ENCODE measurements at regions not wholly inside any gene's neighbourhood (a gene's known extent, or its start where the extent isn't known, plus 50 kb on each side); places are given as distances from the start of the nearest gene placed in this dataset.
A peak's percentile ranks its signal among the peaks of the same experiment; 100 is the strongest.

DNA sequence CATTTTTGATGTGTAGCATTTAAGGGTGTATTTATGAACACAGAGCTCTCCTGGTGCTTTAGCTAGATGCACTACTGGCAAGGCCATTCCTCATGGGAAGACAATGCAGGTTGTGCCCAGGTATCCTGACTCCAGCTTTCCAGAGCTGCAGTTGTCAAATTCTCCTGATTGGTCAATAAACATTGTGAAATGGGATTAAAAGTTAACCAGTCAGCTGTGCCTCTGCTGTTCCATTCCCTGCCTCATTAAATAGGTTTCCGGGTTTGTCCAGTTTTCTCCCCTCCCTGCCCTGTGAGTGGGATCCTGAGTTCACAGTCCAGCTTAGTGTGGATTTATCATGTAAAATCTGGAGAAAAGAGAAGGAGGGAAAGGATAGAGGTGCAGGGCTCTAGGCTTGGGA, 207.3 kb downstream of the SQOR start:
- DNase-seq (no peak), ATAC-seq (no peak)
- H3K4me3 Mint-ChIP-seq, result no peak overlapping the region
- no peak overlapping the region for H3K27ac Mint-ChIP-seq
- peaks cover 30% of the 10 kb centered on the region for H3K27me3 Mint-ChIP-seq
- no peaks in the 10 kb centered on the region for H3K9me3 Mint-ChIP-seq
- H3K4me1 Mint-ChIP-seq, result no peaks in the 10 kb centered on the region

GRCh38 chr15:45847645-45848044, 212.8 kb downstream of the SQOR start:
- H3K27me3 Mint-ChIP-seq, result no peaks in the 10 kb centered on the region

DNA sequence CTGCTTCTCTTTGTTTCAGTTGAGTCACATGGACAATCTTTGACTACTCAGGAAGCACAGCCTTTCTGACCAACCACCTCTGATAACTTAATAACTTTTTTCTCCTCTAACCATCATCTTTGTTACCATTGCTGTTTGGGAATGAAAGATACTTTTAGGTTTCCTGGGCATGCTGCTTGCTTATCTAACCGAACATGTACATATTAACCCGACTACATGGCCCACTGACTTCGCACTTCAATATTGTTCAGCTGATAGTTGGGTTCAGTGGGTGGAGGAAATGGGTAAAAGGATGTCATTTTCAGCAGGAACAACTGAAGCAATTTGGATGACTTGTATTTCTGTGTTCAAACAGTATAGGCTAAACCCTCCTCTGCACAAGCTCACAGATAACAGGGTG, 214.3 kb downstream of the SQOR start:
- Mint-ChIP-seq H3K9me3 (peaks cover 6 to 17% of the 10 kb centered on the region in 2 donors), H3K27me3 (no peaks in the 10 kb centered on the region), H3K4me3 (no peak overlapping the region), H3K4me1 (no peaks in the 10 kb centered on the region), H3K27ac (no peak overlapping the region)
- DNase-seq (no peak), ATAC-seq (no peak)

More at GRCh38 chr15:45847645-45848044, 212.8 kb downstream of the SQOR start:
- DNase-seq (no peak), ATAC-seq (no peak)
- Mint-ChIP-seq H3K27ac (no peak overlapping the region), H3K4me3 (no peak overlapping the region), H3K4me1 (no peaks in the 10 kb centered on the region), H3K9me3 (peaks cover 6 to 17% of the 10 kb centered on the region in 2 donors)

GRCh38 chr15:45854455-45855202, 219.8 kb downstream of the SQOR start:
- no peaks in the 10 kb centered on the region for H3K27me3 Mint-ChIP-seq
- ATAC-seq, result no peak

GRCh38 chr15:45855210-45855906, 220.5 kb downstream of the SQOR start:
- DNase-seq, result no peak
- H3K27me3 Mint-ChIP-seq, result no peaks in the 10 kb centered on the region
- no peaks in the 10 kb centered on the region for H3K4me1 Mint-ChIP-seq
- H3K4me3 Mint-ChIP-seq, result no peak overlapping the region
- no peak for ATAC-seq
- no peak overlapping the region for H3K27ac Mint-ChIP-seq
- H3K9me3 Mint-ChIP-seq, result peaks cover 3 to 4% of the 10 kb centered on the region in 2 donors

More at GRCh38 chr15:45854455-45855202, 219.8 kb downstream of the SQOR start:
- Mint-ChIP-seq H3K9me3 (peaks cover 6 to 9% of the 10 kb centered on the region in 2 donors), H3K4me3 (no peak overlapping the region), H3K27ac (no peak overlapping the region), H3K4me1 (no peaks in the 10 kb centered on the region)
- no peak for DNase-seq

DNA sequence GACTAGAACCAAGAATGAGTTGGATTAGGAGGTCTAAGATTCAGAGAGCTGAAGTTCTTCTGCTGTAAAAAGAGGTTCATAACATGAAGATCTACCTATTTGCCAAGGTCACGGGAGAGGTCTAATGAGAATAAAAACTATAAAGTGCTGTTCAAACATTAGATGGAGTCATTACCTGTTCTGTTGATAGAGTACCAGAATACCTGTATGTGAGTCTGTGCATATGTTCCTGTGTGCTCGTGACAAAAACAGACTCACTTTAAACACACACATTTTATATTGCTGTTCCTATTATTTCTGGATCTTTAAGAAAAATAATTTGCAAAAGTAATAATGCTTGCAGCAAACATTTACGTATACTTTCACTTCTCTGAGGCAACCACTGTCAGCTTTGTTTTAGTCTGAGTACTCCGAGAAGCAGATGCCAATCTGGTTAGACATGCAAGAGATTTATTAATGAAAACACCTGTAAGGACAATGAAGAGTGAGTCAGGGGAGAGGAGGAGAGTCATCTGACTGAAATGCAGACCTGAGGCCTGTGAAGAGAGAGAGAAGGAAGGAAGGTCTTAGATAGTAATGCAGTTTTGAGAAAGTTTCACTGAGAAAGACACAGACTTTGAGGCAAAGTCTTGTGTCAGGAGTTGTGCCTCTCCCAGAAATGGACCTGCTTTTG, 221.2 kb downstream of the SQOR start:
- Mint-ChIP-seq H3K9me3 (no peaks in the 10 kb centered on the region), H3K4me3 (no peak overlapping the region), H3K27me3 (peaks cover 7% of the 10 kb centered on the region), H3K27ac (peak overlapping the region in 1 of 2 donors; percentile 7), H3K4me1 (no peaks in the 10 kb centered on the region)
- DNase-seq (no peak), ATAC-seq (no peak)

GRCh38 chr15:45857291-45857690, 222.5 kb downstream of the SQOR start:
- no peaks in the 10 kb centered on the region for H3K4me1 Mint-ChIP-seq
- no peak overlapping the region for H3K4me3 Mint-ChIP-seq
- no peak for ATAC-seq

GRCh38 chr15:45858491-45858890, 223.7 kb downstream of the SQOR start:
- ATAC-seq, result no peak
- Mint-ChIP-seq H3K9me3 (no peaks in the 10 kb centered on the region), H3K4me3 (no peak overlapping the region), H3K27me3 (peaks cover 7% of the 10 kb centered on the region), H3K4me1 (no peaks in the 10 kb centered on the region), H3K27ac (no peak overlapping the region)
- no peak for DNase-seq

More at GRCh38 chr15:45857291-45857690, 222.5 kb downstream of the SQOR start:
- Mint-ChIP-seq H3K27ac (no peak overlapping the region), H3K27me3 (peaks cover 7% of the 10 kb centered on the region), H3K9me3 (no peaks in the 10 kb centered on the region)
- DNase-seq, result no peak

- DNase-seq (no peak), ATAC-seq (no peak)
- Mint-ChIP-seq H3K9me3 (no peaks in the 10 kb centered on the region), H3K27ac (no peak overlapping the region), H3K27me3 (peaks cover 7% of the 10 kb centered on the region), H3K4me3 (no peak overlapping the region), H3K4me1 (no peaks in the 10 kb centered on the region)
Measured at GRCh38 chr15:45862034-45862433, 227.2 kb downstream of the SQOR start.

- DNase-seq (no peak), ATAC-seq (no peak)
- Mint-ChIP-seq H3K4me3 (no peak overlapping the region), H3K4me1 (no peaks in the 10 kb centered on the region), H3K27me3 (peaks cover 7% of the 10 kb centered on the region), H3K27ac (no peak overlapping the region), H3K9me3 (no peaks in the 10 kb centered on the region)
Measured at GRCh38 chr15:45863881-45864580, 229.2 kb downstream of the SQOR start.

DNA sequence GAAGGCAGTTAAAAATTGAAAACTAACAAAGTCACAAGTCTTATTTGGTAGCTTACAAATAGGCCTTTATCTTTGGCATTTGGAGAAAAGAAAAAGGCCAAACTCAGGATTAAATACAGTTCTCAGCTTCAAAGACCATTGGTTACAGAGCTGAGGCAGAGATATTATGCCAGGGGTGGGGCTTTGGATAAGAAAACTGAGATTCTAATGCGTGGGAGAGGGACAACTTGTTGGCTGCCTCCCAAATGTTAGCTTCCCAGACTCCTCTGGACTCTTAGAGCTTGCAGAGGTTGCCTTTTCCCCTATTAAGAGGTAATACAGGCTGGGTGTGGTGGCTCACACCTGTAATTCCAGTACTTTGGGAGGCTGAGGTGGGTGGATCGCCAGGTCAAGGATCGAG, 231.8 kb downstream of the SQOR start:
- H3K4me3 Mint-ChIP-seq, result no peak overlapping the region

GRCh38 chr15:45867281-45867680, 232.5 kb downstream of the SQOR start:
- Mint-ChIP-seq H3K4me1 (no peaks in the 10 kb centered on the region), H3K4me3 (no peak overlapping the region)
- DNase-seq, result no peak

More for the DNA sequence above, 231.8 kb downstream of the SQOR start:
- H3K27ac Mint-ChIP-seq, result no peak overlapping the region
- H3K9me3 Mint-ChIP-seq, result peaks cover 0 to 3% of the 10 kb centered on the region in 2 donors
- no peak for ATAC-seq
- peaks cover 5% of the 10 kb centered on the region for H3K27me3 Mint-ChIP-seq
- H3K4me1 Mint-ChIP-seq, result no peaks in the 10 kb centered on the region
- no peak for DNase-seq

GRCh38 chr15:45868109-45868691, 233.4 kb downstream of the SQOR start:
- DNase-seq, result no peak
- no peak overlapping the region for H3K4me3 Mint-ChIP-seq
- H3K4me1 Mint-ChIP-seq, result no peaks in the 10 kb centered on the region
- H3K27ac Mint-ChIP-seq, result no peak overlapping the region
- H3K27me3 Mint-ChIP-seq, result peaks cover 8% of the 10 kb centered on the region
- no peak for ATAC-seq
- H3K9me3 Mint-ChIP-seq, result peaks cover 0 to 8% of the 10 kb centered on the region in 2 donors

More at GRCh38 chr15:45867281-45867680, 232.5 kb downstream of the SQOR start:
- Mint-ChIP-seq H3K9me3 (peaks cover 0 to 8% of the 10 kb centered on the region in 2 donors), H3K27me3 (peaks cover 8% of the 10 kb centered on the region), H3K27ac (peak overlapping the region in 1 of 2 donors; percentile 50)
- ATAC-seq, result no peak

- H3K4me1 Mint-ChIP-seq, result no peaks in the 10 kb centered on the region
- H3K9me3 Mint-ChIP-seq, result peaks cover 0 to 12% of the 10 kb centered on the region in 2 donors
- H3K27ac Mint-ChIP-seq, result no peak overlapping the region
- no peak overlapping the region for H3K4me3 Mint-ChIP-seq
- DNase-seq (no peak), ATAC-seq (no peak)
- H3K27me3 Mint-ChIP-seq, result peaks cover 13% of the 10 kb centered on the region
Measured at GRCh38 chr15:45869034-45869668, 234.3 kb downstream of the SQOR start.

All from stimulated activated naive CD8-positive, alpha-beta T cell treated with anti-CD3 and anti-CD28 coated beads, Interleukin-15, amount 100 ng/mL, for 72 hours (primary cell).